ENCODE measurements at regions not wholly inside any gene's neighbourhood (a gene's known extent, or its start where the extent isn't known, plus 50 kb on each side); places are given as distances from the start of the nearest gene placed in this dataset.
"Not testable (repeated sequence)": the region's sequence is repeated elsewhere in the genome, so short reads cannot be mapped to it uniquely, and the experiment has no call there.

- Histone ChIP-seq H3K9ac (ENCODE audit: low read length) (no peak overlapping the region), H4K20me1 (ENCODE audit: insufficient read depth) (no peaks in the 10 kb centered on the region), H2AFZ (ENCODE audit: low read depth, low read length) (no peak overlapping the region), H3K27ac (ENCODE audit: low read length) (no peak overlapping the region), H3K9me3 (ENCODE audit: low read length) (no peaks in the 10 kb centered on the region), H3F3A (ENCODE audit: insufficient read depth, low read length, poor library complexity, severe bottlenecking) (no peaks in the 10 kb centered on the region), H3K4me2 (ENCODE audit: low read length) (no peak overlapping the region), H3K79me2 (replicated peaks; ENCODE audit: insufficient read depth, low read length) (no peaks in the 10 kb centered on the region), H3K27me3 (ENCODE audit: insufficient read depth, low read depth, low read length) (no peaks in the 10 kb centered on the region), H3K4me3 (ENCODE audit: low read length) (no peak overlapping the region), H3K9me2 (ENCODE audit: insufficient read depth, low read length) (no peaks in the 10 kb centered on the region), H3K36me3 (ENCODE audit: insufficient read depth, low read length) (no peaks in the 10 kb centered on the region)
- no peak for TF ChIP-seq EZH2 (IDR thresholded peaks at IDR 0.05; ENCODE audit: borderline replicate concordance, insufficient read depth, low read length, poor library complexity, severe bottlenecking)
- TF ChIP-seq, protein P1, sequence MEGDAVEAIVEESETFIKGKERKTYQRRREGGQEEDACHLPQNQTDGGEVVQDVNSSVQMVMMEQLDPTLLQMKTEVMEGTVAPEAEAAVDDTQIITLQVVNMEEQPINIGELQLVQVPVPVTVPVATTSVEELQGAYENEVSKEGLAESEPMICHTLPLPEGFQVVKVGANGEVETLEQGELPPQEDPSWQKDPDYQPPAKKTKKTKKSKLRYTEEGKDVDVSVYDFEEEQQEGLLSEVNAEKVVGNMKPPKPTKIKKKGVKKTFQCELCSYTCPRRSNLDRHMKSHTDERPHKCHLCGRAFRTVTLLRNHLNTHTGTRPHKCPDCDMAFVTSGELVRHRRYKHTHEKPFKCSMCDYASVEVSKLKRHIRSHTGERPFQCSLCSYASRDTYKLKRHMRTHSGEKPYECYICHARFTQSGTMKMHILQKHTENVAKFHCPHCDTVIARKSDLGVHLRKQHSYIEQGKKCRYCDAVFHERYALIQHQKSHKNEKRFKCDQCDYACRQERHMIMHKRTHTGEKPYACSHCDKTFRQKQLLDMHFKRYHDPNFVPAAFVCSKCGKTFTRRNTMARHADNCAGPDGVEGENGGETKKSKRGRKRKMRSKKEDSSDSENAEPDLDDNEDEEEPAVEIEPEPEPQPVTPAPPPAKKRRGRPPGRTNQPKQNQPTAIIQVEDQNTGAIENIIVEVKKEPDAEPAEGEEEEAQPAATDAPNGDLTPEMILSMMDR (IDR thresholded peaks at IDR 0.05; ENCODE audit: poor library complexity, severe bottlenecking): no peak
- no peak for TF ChIP-seq EP300 (conservative IDR thresholded peaks at IDR 0.05; ENCODE audit: poor library complexity, severe bottlenecking)
- TF ChIP-seq REST (IDR thresholded peaks at IDR 0.05; ENCODE audit: borderline replicate concordance): no peak
- TF ChIP-seq MXI1 (conservative IDR thresholded peaks at IDR 0.05; ENCODE audit: poor library complexity, severe bottlenecking): no peak
- TF ChIP-seq RAD21 (conservative IDR thresholded peaks at IDR 0.05): no peak
- TF ChIP-seq SMC3 (conservative IDR thresholded peaks at IDR 0.05; ENCODE audit: poor library complexity): no peak
- TF ChIP-seq POLR2AphosphoS5 (IDR thresholded peaks at IDR 0.05): no peak
- no peak for TF ChIP-seq TAF1 (IDR thresholded peaks at IDR 0.05; ENCODE audit: low read depth)
Observed at GRCh38 chr17:14539801-14540200, 238.9 kb downstream of the HS3ST3B1 start.

DNA sequence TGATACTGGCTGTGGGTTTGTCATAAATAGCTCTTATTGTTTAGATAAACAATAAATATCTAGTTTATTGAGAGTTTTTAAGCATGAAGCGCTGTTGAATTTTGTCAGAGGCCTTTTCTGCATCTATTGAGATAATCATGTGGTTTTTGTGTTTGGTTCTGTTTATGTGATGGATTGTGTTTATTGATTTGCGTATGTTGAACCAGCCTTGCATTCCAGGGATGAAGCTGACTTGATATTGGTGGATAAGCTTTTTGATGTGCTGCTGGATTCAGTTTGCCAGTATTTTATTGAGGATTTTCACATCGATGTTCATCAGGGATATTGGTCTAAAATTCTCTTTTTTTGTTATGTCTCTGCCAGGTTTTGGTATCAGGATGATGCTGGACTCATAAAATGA, 231.4 kb downstream of the HS3ST3B1 start:
- not testable (repeated sequence) for H3K4me3 ChIP-seq (ENCODE audit: low read length); H3K27ac ChIP-seq (ENCODE audit: low read length); H3K9me2 ChIP-seq (ENCODE audit: insufficient read depth, low read length); H4K20me1 ChIP-seq (ENCODE audit: insufficient read depth); H3F3A ChIP-seq (ENCODE audit: insufficient read depth, low read length, poor library complexity, severe bottlenecking); H3K27me3 ChIP-seq (ENCODE audit: insufficient read depth, low read depth, low read length); H3K9me3 ChIP-seq (ENCODE audit: low read length); H3K9ac ChIP-seq (ENCODE audit: low read length); H3K79me2 ChIP-seq (replicated peaks; ENCODE audit: insufficient read depth, low read length); H3K4me2 ChIP-seq (ENCODE audit: low read length); H2AFZ ChIP-seq (ENCODE audit: low read depth, low read length); H3K36me3 ChIP-seq (ENCODE audit: insufficient read depth, low read length)

Measured in neural cell (in vitro differentiated cells).